IMR-90 (cell line): ENCODE measurements at regions not wholly inside any gene's neighbourhood (a gene's known extent, or its start where the extent isn't known, plus 50 kb on each side); places are given as distances from the start of the nearest gene placed in this dataset.

Experiments
- ATAC-seq: fragments of 200-7000 bp; cut with Tn5 transposase; 2 replicates; pipeline ENCODE4 v1.9.1; 2020; ENCODE audit warnings: low read depth, mild to moderate bottlenecking, moderate library complexity
- BruUV-seq: library from RNA; stranded (reverse); fragments of 400-500 nt; replicated peaks from 2 replicates; lab custom pipeline; 2021; lab: Mats Ljungman, UMichigan
- CTCF ChIA-PET: fragments of 300-600 bp; formaldehyde crosslinking; extraction: SDS; loops from one replicate; lab custom pipeline; 2021; ENCODE audit warnings: antibody characterized with exemption; lab: Yijun Ruan, JAX
- POLR2A ChIA-PET: fragments of 300-600 bp; sonication (Branson Sonifier 250); formaldehyde crosslinking; loops from one replicate; lab custom pipeline; 2022; ENCODE audit warnings: antibody characterized with exemption; ENCODE audit not compliant: unreplicated experiment; lab: Charles Lee
- DNase-seq: peaks from one replicate; pipeline ENCODE4 v3.0.0; 2013
- H2AFZ ChIP-seq: replicated peaks from 2 replicates; pipeline ENCODE3; 2013; ENCODE audit warnings: low read length, mild to moderate bottlenecking; ENCODE audit not compliant: poor library complexity
- H2AK5ac ChIP-seq: 2 replicates; pipeline ENCODE4 v1.6.1; 2013; ENCODE audit warnings: low read depth, low read length, inconsistent platforms
- H2AK9ac ChIP-seq: replicated peaks from 2 replicates; pipeline ENCODE3; 2013; ENCODE audit warnings: mild to moderate bottlenecking, low read depth, low read length, moderate library complexity; ENCODE audit not compliant: poor library complexity
- H2BK120ac ChIP-seq: 2 replicates; pipeline ENCODE4 v1.6.1; 2013; ENCODE audit warnings: low read depth, low read length, inconsistent platforms
- H2BK15ac ChIP-seq: 3 replicates; pipeline ENCODE4 v1.6.1; 2013; ENCODE audit warnings: low read depth, low read length, inconsistent platforms
- H2BK20ac ChIP-seq: 2 replicates; pipeline ENCODE4 v1.6.1; 2013; ENCODE audit warnings: low read depth, mild to moderate bottlenecking, inconsistent platforms, low read length, moderate library complexity
- H2BK5ac ChIP-seq: 2 replicates; pipeline ENCODE4 v1.6.1; 2013; ENCODE audit warnings: mild to moderate bottlenecking, low read depth, low read length, inconsistent platforms; ENCODE audit not compliant: poor library complexity, severe bottlenecking
- H3K14ac ChIP-seq: replicated peaks from 2 replicates; pipeline ENCODE4 v1.6.1; 2013; ENCODE audit warnings: low read depth, low read length, inconsistent platforms
- H3K18ac ChIP-seq: 2 replicates; pipeline ENCODE4 v1.6.1; 2013; ENCODE audit warnings: low read depth, low read length, control low read depth
- H3K23ac ChIP-seq: 2 replicates; pipeline ENCODE4 v1.6.1; 2013; ENCODE audit warnings: low read depth, low read length, inconsistent platforms
- H3K27ac ChIP-seq: 2 replicates; pipeline ENCODE4 v1.5.1; 2013; ENCODE audit warnings: mild to moderate bottlenecking, control low read depth, low read length; ENCODE audit not compliant: insufficient read depth
- H3K27me3 ChIP-seq: 2 replicates; pipeline ENCODE4 v1.6.1; 2013; ENCODE audit warnings: low read length; ENCODE audit not compliant: control insufficient read depth, insufficient read depth
- H3K36me3 ChIP-seq: 2 replicates; pipeline ENCODE4 v1.6.1; 2013; ENCODE audit warnings: low read length, mixed read lengths; ENCODE audit not compliant: control insufficient read depth, insufficient read depth
- H3K4ac ChIP-seq: 2 replicates; pipeline ENCODE4 v1.6.1; 2013; ENCODE audit warnings: low read depth, low read length, inconsistent platforms
- H3K4me1 ChIP-seq: 2 replicates; pipeline ENCODE4 v1.6.1; 2013; ENCODE audit warnings: low read length, mixed read lengths; ENCODE audit not compliant: control insufficient read depth, insufficient read depth
- H3K4me2 ChIP-seq: 2 replicates; pipeline ENCODE4 v1.6.1; 2013; ENCODE audit warnings: low read depth, mild to moderate bottlenecking, control low read depth, low read length, moderate library complexity
- H3K4me3 ChIP-seq: 2 replicates; pipeline ENCODE4 v1.5.1; 2013; ENCODE audit warnings: low read depth, mild to moderate bottlenecking, control low read depth, low read length, moderate library complexity; ENCODE audit not compliant: insufficient read depth
- H3K56ac ChIP-seq: 2 replicates; pipeline ENCODE4 v1.6.1; 2013; ENCODE audit warnings: low read length, inconsistent platforms; ENCODE audit not compliant: insufficient read depth; ENCODE audit errors: extremely low read depth
- H3K79me1 ChIP-seq, 2 experiments: 2 replicates each; pipeline ENCODE4 v1.6.1; 2013; ENCODE audit warnings: low read length in 2 of 2, inconsistent platforms in 1 of 2, low read depth in 1 of 2
- H3K9ac ChIP-seq: 2 replicates; pipeline ENCODE4 v1.6.1; 2013; ENCODE audit warnings: low read depth, low read length, control low read depth
- H3K9me1 ChIP-seq: 2 replicates; pipeline ENCODE4 v1.6.1; 2013; ENCODE audit warnings: low read length, inconsistent platforms; ENCODE audit not compliant: insufficient read depth
- H3K9me3 ChIP-seq: 2 replicates; pipeline ENCODE4 v1.6.1; 2013; ENCODE audit warnings: low read length; ENCODE audit not compliant: control insufficient read depth, insufficient read depth
- H4K20me1 ChIP-seq: 2 replicates; pipeline ENCODE4 v1.6.1; 2013; ENCODE audit warnings: low read length, inconsistent platforms; ENCODE audit not compliant: insufficient read depth
- H4K5ac ChIP-seq: 2 replicates; pipeline ENCODE4 v1.6.1; 2013; ENCODE audit warnings: mild to moderate bottlenecking, low read depth, low read length, control low read depth
- H4K8ac ChIP-seq, 2 experiments: 2 replicates each; pipeline ENCODE4 v1.6.1; 2013; ENCODE audit warnings: low read depth in 2 of 2, low read length in 2 of 2, control low read depth in 1 of 2, inconsistent platforms in 1 of 2
- H4K91ac ChIP-seq: 2 replicates; pipeline ENCODE4 v1.6.1; 2013; ENCODE audit warnings: low read depth, low read length, inconsistent platforms; ENCODE audit not compliant: insufficient read depth
- BHLHE40 ChIP-seq: fragments of 150-350 bp; IDR thresholded peaks from 2 replicates; pipeline ENCODE4 v1.6.1; 2016; ENCODE audit warnings: mild to moderate bottlenecking, low read depth, low read length
- CEBPB ChIP-seq: IDR thresholded peaks from 2 replicates; pipeline ENCODE4 v1.6.1; 2012; ENCODE audit warnings: low read depth, low read length, improper control_type of control experiment
- CHD1 ChIP-seq: IDR thresholded peaks from 2 replicates; pipeline ENCODE4 v1.6.1; 2012; ENCODE audit warnings: low read depth, low read length, improper control_type of control experiment
- CTCF ChIP-seq: conservative IDR thresholded peaks from 2 replicates; pipeline ENCODE4 v1.5.1; 2012; ENCODE audit warnings: mild to moderate bottlenecking, low read depth, low read length, improper control_type of control experiment
- ELK1 ChIP-seq: fragments of 150-350 bp; IDR thresholded peaks from 2 replicates; pipeline ENCODE4 v1.6.1; 2016; ENCODE audit warnings: low read depth, mild to moderate bottlenecking, low read length, moderate library complexity, borderline replicate concordance
- FOS ChIP-seq: fragments of 150-350 bp; IDR thresholded peaks from 2 replicates; pipeline ENCODE4 v1.6.1; 2016; ENCODE audit warnings: low read depth, low read length
- MAFK ChIP-seq: IDR thresholded peaks from 2 replicates; pipeline ENCODE4 v1.6.1; 2012; ENCODE audit warnings: low read depth, low read length, improper control_type of control experiment
- MAZ ChIP-seq: IDR thresholded peaks from 2 replicates; pipeline ENCODE4 v1.6.1; 2012; ENCODE audit warnings: low read depth, mild to moderate bottlenecking, low read length, improper control_type of control experiment, moderate library complexity, borderline replicate concordance
- MXI1 ChIP-seq: IDR thresholded peaks from 2 replicates; pipeline ENCODE4 v1.6.1; 2012; ENCODE audit warnings: low read depth, mild to moderate bottlenecking, low read length, moderate library complexity, borderline replicate concordance
- NFE2L2 ChIP-seq: fragments of 150-350 bp; IDR thresholded peaks from 2 replicates; pipeline ENCODE4 v1.6.1; 2016; ENCODE audit warnings: low read depth, mild to moderate bottlenecking, low read length
- POLR2A ChIP-seq: IDR thresholded peaks from 2 replicates; pipeline ENCODE4 v1.6.1; 2012; ENCODE audit warnings: mild to moderate bottlenecking, low read depth, low read length
- RCOR1 ChIP-seq: IDR thresholded peaks from 2 replicates; pipeline ENCODE4 v1.6.1; 2012; ENCODE audit warnings: mild to moderate bottlenecking, low read length, improper control_type of control experiment; ENCODE audit not compliant: insufficient replicate concordance
- RFX5 ChIP-seq: IDR thresholded peaks from 2 replicates; pipeline ENCODE4 v1.8.0; 2012; ENCODE audit warnings: low read depth, mild to moderate bottlenecking, low read length, moderate library complexity
- SMC3 ChIP-seq: fragments of 150-350 bp; IDR thresholded peaks from 2 replicates; pipeline ENCODE4 v1.6.1; 2016; ENCODE audit warnings: low read depth, mild to moderate bottlenecking, antibody characterized with exemption, low read length, moderate library complexity
- USF2 ChIP-seq: fragments of 150-350 bp; IDR thresholded peaks from 2 replicates; pipeline ENCODE4 v1.6.1; 2017; ENCODE audit warnings: mild to moderate bottlenecking, antibody characterized with exemption, low read length, low read depth
- WGBS, 2 experiments: methylation state at CpG; one replicate each; pipeline versions ENCODE4 v1.1.5 to v1.1.7; 2013; ENCODE audit warnings: missing lambda C conversion rate in 2 of 2; ENCODE audit not compliant: insufficient read length in 1 of 2; ENCODE audit errors: extremely low coverage in 2 of 2; 5-methylcytosine and 5-hydroxymethylcytosine counted together
- dilution Hi-C: fragments of 300-500 bp; cut with HindIII; formaldehyde crosslinking; loops from one replicate; pipeline ENCODE4 v1.14.3; 2018; ENCODE audit warnings: low sequenced_read_pairs; ENCODE audit not compliant: unreplicated experiment
- in situ Hi-C: fragments of 300-500 bp; cut with MboI; formaldehyde crosslinking; loops from 3 replicates; pipeline ENCODE4 v1.14.3; 2019; ENCODE audit warnings: low sequenced_read_pairs, inconsistent platforms, mixed read lengths
- intact Hi-C: fragments of 100-400 bp; cut with micrococcal nuclease; formaldehyde crosslinking; loops from 2 replicates; pipeline ENCODE4 v1.10.0; 2022

DNA sequence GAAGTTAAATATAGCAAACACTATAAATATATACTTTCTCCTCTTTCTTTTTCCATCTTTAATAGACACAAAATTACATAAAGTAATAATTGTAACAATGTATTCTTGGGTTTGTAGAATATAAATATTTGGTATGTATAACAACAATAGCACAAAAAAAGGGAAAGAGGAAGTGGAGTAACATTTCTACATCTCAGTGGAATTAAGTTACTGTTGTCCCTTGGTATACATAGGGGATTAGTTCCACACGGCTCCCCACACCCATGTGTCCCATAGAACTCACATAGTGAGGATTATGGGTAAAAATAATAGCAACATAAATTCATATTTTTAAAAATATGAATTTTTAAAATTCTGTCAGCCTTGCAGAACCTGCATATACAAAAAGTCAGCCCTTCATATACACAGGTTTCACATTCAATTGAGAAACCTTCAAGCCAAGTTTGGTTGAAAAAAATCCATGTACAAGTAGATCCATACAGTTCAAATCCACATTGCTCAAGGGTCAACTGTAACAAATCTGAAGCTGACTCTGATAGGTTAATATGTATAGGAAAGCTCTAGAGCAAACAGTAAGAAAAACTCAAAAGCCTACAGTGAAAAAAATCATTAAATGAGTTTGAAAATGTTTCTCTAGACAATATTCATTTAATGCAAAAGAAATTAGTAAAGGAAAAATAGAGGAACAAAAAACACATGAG, 92.4 kb downstream of the HYCC1 start:
- no peak overlapping the region for H3K14ac ChIP-seq
- no CpG with 5 or more reads among the region's 1 CpG for WGBS, 2 experiments
- no peak overlapping the region for H4K91ac ChIP-seq

More for the DNA sequence above, 92.4 kb downstream of the HYCC1 start:
- Histone ChIP-seq H3K4me3 (no peak overlapping the region), H2AK9ac (no peak overlapping the region), H2BK120ac (no peak overlapping the region), H3K4ac (no peak overlapping the region), H2AK5ac (no peak overlapping the region), H4K20me1 (no peaks in the 10 kb centered on the region), H3K56ac (no peak overlapping the region), H3K4me1 (no peaks in the 10 kb centered on the region), H3K23ac (no peak overlapping the region), H3K79me1 (no peaks in the 10 kb centered on the region), H2BK15ac (no peak overlapping the region), H3K36me3 (no peaks in the 10 kb centered on the region), H3K9me1 (no peaks in the 10 kb centered on the region), H4K5ac (no peak overlapping the region), H2AFZ (no peak overlapping the region), H2BK20ac (no peak overlapping the region), H3K18ac (no peak overlapping the region), H3K27ac (no peak overlapping the region), H3K27me3 (no peaks in the 10 kb centered on the region), H4K8ac (no peak overlapping the region), H3K9me3 (no peaks in the 10 kb centered on the region), H3K9ac (no peak overlapping the region), H3K4me2 (no peak overlapping the region), H2BK5ac (no peak overlapping the region)
- in situ Hi-C loops: no loop called here
- dilution Hi-C loops: no loop called here
- TF ChIP-seq SMC3 (no peak), USF2 (no peak), CTCF (no peak), NFE2L2 (no peak), POLR2A (no peak), MAFK (no peak), MAZ (no peak), MXI1 (no peak), RFX5 (no peak), BHLHE40 (no peak), RCOR1 (no peak), CEBPB (no peak), CHD1 (no peak), FOS (no peak), ELK1 (no peak)
- ChIA-PET CTCF (no interaction called here), POLR2A (no interaction called here)
- no TSS peak for BruUV-seq
- ATAC-seq (no peak), DNase-seq (no peak)
- intact Hi-C loops: no loop called here
